PC-3 (cell line): ENCODE measurements at regions not wholly inside any gene's neighbourhood (a gene's known extent, or its start where the extent isn't known, plus 50 kb on each side); places are given as distances from the start of the nearest gene placed in this dataset.

Source experiments
- CTCF ChIP-seq: fragments of 300-600 bp; sonication (generic); conservative IDR thresholded peaks from 2 replicates; pipeline ENCODE4 v1.5.1; 2017; ENCODE audit warnings: antibody characterized with exemption, low read depth, mild to moderate bottlenecking, low read length
- EZH2 ChIP-seq: fragments of 300-600 bp; sonication (generic); IDR thresholded peaks from one replicate; pipeline ENCODE4 v1.6.1; 2017; ENCODE audit warnings: antibody characterized with exemption, mild to moderate bottlenecking, low read length; ENCODE audit not compliant: unreplicated experiment

GRCh38 chr4:175422331-175422730 is 389.7 kb downstream of the GPM6A start:
- TF ChIP-seq CTCF (no peak), EZH2 (no peak)
